IPS-18a (cell line): ENCODE measurements at regions not wholly inside any gene's neighbourhood (a gene's known extent, or its start where the extent isn't known, plus 50 kb on each side); places are given as distances from the start of the nearest gene placed in this dataset.
"Not testable (repeated sequence)": the region's sequence is repeated elsewhere in the genome, so short reads cannot be mapped to it uniquely, and the experiment has no call there.

Experiments used
- H3K27ac ChIP-seq: one replicate; pipeline ENCODE4 v1.5.1; 2013; ENCODE audit warnings: low read length
- H3K27me3 ChIP-seq: one replicate; pipeline ENCODE4 v1.6.1; 2013; ENCODE audit warnings: mild to moderate bottlenecking, low read length; ENCODE audit not compliant: control insufficient read depth, insufficient read depth
- H3K36me3 ChIP-seq: one replicate; pipeline ENCODE4 v1.6.1; 2013; ENCODE audit warnings: low read depth, low read length; ENCODE audit not compliant: control insufficient read depth
- H3K4me1 ChIP-seq: one replicate; pipeline ENCODE4 v1.6.1; 2013; ENCODE audit warnings: low read depth, low read length; ENCODE audit not compliant: control insufficient read depth
- H3K4me3 ChIP-seq: one replicate; pipeline ENCODE4 v1.5.1; 2013; ENCODE audit warnings: low read length
- H3K9ac ChIP-seq: one replicate; pipeline ENCODE4 v1.6.1; 2013; ENCODE audit warnings: mild to moderate bottlenecking, low read length, moderate library complexity
- H3K9me3 ChIP-seq: one replicate; pipeline ENCODE4 v1.6.1; 2013; ENCODE audit warnings: low read depth, low read length; ENCODE audit not compliant: control insufficient read depth

DNA sequence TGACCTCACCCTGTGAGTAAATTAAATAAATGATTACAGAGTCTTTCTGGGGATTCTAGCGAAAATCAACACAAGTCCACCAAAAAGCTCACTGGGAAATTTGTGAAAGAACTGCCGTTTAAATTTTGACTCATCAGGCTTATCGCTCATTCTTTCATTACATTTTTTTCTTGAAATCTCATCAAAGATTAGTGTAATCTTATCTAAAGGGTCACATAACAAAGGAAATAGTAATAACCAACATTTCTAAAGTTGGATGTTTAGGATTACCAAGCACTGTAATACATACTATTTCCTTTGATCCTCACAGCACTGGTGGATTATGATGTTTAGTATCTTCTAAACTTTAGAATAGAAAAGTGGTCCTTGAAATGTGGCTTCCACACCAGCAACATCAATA lies 111.1 kb upstream of the CBLB start:
- Histone ChIP-seq H3K9ac (no peak overlapping the region), H3K9me3 (no peaks in the 10 kb centered on the region), H3K4me3 (no peak overlapping the region), H3K4me1 (no peaks in the 10 kb centered on the region), H3K27ac (no peak overlapping the region), H3K36me3 (no peaks in the 10 kb centered on the region), H3K27me3 (no peaks in the 10 kb centered on the region)

DNA sequence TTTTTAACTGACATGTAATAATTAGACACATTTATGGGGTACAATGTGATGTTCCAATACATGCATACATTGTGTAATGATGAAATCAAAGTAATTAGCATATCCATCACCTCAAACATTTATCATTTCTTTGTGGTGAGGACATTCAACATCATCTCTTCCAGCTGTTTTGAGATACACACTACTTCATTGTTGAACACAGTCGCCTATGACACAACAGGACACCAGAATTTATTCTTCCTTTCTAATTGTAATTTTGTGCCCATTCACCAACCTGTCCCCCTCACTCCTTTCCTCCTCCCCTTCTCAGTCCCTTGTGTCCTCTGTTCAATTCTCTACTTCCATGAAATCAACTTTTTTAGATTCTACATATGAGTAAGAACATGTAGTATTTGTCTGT lies 113.4 kb upstream of the CBLB start:
- Histone ChIP-seq H3K4me1 (no peaks in the 10 kb centered on the region), H3K9ac (no peak overlapping the region), H3K36me3 (no peaks in the 10 kb centered on the region), H3K4me3 (no peak overlapping the region), H3K27me3 (no peaks in the 10 kb centered on the region), H3K27ac (no peak overlapping the region), H3K9me3 (no peaks in the 10 kb centered on the region)

DNA sequence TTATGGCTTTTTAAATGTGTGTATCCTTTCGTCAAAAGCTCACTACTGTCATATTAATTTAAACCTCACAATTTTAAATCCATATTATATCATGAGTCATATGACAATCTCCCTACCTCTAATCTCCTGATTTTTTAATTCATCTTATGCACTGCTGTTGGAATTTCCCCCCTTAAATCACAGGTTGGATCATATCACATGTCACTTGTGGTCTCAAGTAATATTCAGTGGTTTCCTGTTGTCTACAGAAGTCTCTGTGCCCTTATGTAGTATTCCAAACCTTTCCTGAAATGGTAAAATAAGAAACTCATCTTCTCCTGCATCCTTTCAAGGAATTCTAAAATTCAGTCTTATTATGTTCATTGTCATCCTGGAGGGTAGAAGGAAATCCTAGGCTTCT lies 116.0 kb upstream of the CBLB start:
- Histone ChIP-seq H3K9me3 (no peaks in the 10 kb centered on the region), H3K27ac (no peak overlapping the region), H3K27me3 (no peaks in the 10 kb centered on the region), H3K4me3 (no peak overlapping the region), H3K9ac (no peak overlapping the region), H3K4me1 (no peaks in the 10 kb centered on the region), H3K36me3 (no peaks in the 10 kb centered on the region)

DNA sequence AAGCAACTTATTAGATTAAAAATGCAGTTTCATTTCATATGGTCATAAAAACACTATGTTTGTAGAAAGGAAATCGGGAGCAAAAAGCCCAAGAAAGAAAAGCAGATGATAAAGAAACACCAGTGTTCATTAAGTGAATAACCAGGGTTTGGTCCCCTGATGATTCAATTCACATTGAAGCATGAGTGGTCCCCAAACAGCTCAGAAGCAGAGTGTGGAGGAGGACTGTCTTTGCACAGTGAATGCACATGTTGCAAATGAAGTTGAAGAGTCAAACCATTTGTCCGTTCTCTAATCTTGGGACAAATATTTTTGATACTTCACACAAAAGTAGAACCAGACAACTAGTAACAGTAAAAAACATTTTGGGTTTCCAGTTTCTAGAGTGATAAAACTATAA lies 117.5 kb upstream of the CBLB start:
- not testable (repeated sequence) for H3K36me3 ChIP-seq, H3K4me1 ChIP-seq, H3K27ac ChIP-seq, H3K9me3 ChIP-seq, H3K4me3 ChIP-seq, H3K9ac ChIP-seq, H3K27me3 ChIP-seq

DNA sequence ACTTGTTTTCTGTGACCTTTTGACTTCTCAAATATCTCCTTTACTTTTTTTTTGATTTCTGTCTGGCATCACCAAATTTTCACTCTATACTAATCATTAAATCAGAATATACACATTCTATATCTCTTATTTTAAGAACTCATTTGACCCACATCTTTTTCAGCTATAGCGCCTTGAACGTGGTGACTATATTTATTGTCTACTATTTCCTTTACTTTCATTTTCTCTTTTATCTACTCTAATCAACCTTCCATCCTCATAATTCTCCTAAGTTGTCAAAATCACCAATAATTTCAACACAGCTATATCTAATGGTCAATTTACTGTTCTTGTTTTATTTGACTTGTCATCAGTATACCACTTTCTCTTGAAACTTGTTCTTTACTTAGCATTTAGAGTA lies 119.0 kb upstream of the CBLB start:
- Histone ChIP-seq H3K4me1 (no peaks in the 10 kb centered on the region), H3K9ac (no peak overlapping the region), H3K9me3 (no peaks in the 10 kb centered on the region), H3K27me3 (no peaks in the 10 kb centered on the region), H3K27ac (no peak overlapping the region), H3K36me3 (no peaks in the 10 kb centered on the region), H3K4me3 (no peak overlapping the region)

DNA sequence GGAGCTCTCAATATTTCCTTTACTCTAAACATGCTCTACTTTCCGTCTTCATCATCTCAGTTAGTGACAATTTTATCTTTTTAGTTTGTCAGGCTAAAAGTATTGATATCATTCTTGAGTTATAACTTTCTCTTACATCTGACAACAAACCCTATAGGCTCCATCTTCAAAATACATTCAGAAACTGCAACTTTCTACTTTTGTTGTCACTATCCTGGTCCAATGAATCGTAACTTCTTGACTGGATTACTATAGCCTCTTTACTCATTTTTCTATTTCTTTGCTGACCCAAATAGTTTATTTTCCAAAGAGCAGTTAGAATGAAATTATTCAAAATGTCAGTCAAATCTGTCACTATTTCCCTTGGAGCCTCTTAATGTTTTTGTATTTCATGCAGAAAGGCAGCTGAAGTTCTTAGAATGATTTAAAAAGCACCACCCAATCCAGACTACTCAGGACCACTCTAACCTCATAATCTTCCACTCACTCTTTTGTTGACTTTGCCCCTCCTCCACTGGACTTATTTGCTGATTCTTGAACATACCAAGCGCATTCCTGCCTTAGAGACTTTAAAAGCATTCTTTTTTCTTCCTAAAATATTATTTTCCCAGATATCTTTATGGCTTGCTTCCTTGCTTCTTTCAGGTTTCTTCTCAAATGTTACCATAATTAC lies 119.9 kb upstream of the CBLB start:
- H3K4me3 ChIP-seq: no peak overlapping the region
- no peaks in the 10 kb centered on the region for H3K4me1 ChIP-seq
- H3K27ac ChIP-seq: no peak overlapping the region
- H3K9ac ChIP-seq: no peak overlapping the region
- no peaks in the 10 kb centered on the region for H3K36me3 ChIP-seq
- no peaks in the 10 kb centered on the region for H3K9me3 ChIP-seq
- no peaks in the 10 kb centered on the region for H3K27me3 ChIP-seq

DNA sequence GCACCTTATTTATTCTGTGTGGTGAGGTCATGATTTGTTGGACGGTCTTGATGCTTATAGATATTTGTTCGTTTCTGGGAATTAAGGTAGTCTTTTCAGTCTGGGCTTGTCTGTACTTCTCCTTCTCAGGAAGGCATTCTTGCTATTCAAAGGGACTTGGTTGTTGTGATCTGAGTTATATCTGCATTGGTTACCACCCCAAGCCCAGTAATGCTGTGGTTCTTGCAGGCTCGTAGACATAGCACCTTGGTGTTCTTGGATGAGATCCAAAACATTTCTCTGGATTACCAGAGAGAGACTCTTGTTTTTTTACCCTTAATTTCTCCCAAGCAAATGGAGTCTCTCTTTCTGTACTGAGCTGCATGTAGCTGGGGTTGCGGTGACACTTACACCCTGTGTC lies 128.0 kb upstream of the CBLB start:
- Histone ChIP-seq H3K36me3 (no peaks in the 10 kb centered on the region), H3K9me3 (no peaks in the 10 kb centered on the region), H3K4me1 (no peaks in the 10 kb centered on the region), H3K4me3 (no peak overlapping the region), H3K9ac (no peak overlapping the region), H3K27me3 (no peaks in the 10 kb centered on the region), H3K27ac (no peak overlapping the region)

DNA sequence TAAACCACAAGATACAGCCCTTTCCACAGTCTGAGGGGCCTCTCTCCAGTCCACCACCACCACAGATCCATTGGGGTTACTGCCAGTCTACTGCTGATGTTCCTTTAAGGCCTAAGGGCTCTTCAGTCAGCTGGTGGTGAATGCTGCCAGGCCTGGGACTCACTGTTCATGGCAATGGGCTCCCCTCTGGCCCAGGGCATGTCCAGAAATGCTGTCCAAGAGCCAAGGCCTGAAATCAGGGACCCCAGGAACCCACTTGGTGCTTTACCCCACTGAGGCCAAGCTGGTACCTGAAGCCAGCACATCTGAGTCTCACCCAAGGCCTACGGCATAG lies 128.6 kb upstream of the CBLB start:
- Histone ChIP-seq H3K9ac (no peak overlapping the region), H3K4me3 (no peak overlapping the region), H3K4me1 (no peaks in the 10 kb centered on the region), H3K36me3 (no peaks in the 10 kb centered on the region), H3K9me3 (no peaks in the 10 kb centered on the region), H3K27ac (no peak overlapping the region), H3K27me3 (no peaks in the 10 kb centered on the region)

DNA sequence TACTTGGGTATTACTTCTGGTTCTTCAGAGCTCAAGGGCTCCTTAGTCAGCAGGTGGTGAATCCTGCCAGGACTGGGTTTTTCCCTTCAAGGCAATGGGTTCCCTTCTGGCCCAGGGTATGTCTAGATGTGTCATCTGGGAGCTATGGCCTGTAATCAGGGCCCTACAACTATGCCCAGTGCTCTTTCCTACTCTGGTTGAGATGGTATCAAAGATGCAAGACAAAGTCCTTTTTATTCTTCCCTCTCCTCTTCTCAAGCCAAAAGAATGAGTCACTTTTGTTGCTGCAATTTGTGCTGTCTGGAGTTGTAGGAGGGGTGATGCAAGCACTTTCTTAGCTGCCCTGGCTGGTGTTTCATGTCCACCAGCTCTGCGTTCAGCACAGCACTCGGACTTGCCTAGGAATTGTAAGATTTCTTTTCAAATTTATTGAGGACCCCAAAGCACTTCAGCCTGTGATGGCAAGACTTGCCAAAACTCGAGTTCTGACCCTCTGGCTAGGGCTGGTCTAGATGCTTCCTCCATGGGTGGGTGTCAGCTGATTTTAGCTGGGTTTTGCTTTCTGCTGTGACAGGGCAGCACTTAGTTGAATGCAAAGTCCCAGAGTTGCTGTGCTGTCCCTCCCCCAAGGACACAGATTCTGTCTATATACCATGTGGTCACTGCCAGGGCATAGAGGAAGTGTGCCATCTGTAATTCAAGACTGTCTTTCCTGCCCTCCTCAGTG lies 129.2 kb upstream of the CBLB start:
- Histone ChIP-seq H3K36me3 (no peaks in the 10 kb centered on the region), H3K4me3 (no peak overlapping the region), H3K9ac (no peak overlapping the region), H3K9me3 (no peaks in the 10 kb centered on the region), H3K27me3 (no peaks in the 10 kb centered on the region), H3K4me1 (no peaks in the 10 kb centered on the region), H3K27ac (no peak overlapping the region)

DNA sequence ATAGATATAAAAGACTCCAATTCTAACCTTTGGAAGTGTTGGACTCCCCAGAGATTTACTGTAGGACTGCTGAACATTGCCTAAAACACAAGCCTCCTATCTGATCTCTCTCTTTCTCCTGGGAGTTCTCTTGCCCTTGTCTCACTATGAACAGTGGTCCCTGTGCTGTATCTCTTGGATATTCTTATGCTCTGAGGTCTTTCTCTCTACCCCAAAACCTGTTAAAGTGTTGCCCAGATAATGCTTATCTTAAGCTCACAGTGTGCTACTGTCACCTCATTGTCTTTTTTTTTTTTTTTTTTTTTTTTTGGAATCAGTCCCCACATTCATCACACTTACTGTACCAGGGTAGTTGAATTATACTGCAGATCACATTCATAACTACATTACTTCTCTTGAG lies 131.0 kb upstream of the CBLB start:
- no peak overlapping the region for H3K27ac ChIP-seq

DNA sequence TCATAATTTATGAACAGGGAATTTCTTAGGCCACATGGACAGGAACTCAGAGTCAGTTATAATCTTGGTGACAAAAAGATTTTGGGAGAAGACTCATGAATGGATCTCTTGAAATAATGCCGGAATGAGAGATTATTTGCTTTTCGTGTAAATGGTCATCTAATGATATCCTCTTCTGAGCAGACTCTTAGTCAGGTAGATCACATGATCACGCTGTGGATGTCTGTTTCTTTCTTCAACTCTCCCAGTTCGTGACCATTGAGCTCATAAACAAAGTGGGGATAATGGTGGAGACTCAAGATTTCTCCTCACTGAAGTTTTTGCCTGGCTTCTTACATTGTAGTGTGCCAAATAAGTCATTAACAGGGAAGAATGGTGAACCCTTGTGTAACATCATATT lies 133.1 kb upstream of the CBLB start:
- no peaks in the 10 kb centered on the region for H3K9me3 ChIP-seq
- H3K36me3 ChIP-seq: no peaks in the 10 kb centered on the region
- H3K27me3 ChIP-seq: no peaks in the 10 kb centered on the region
- no peaks in the 10 kb centered on the region for H3K4me1 ChIP-seq
- H3K9ac ChIP-seq: no peak overlapping the region
- no peak overlapping the region for H3K4me3 ChIP-seq
- H3K27ac ChIP-seq: no peak overlapping the region

More for the DNA sequence above, 131.0 kb upstream of the CBLB start:
- no peaks in the 10 kb centered on the region for H3K9me3 ChIP-seq
- no peaks in the 10 kb centered on the region for H3K36me3 ChIP-seq
- H3K27me3 ChIP-seq: no peaks in the 10 kb centered on the region
- no peak overlapping the region for H3K9ac ChIP-seq
- H3K4me1 ChIP-seq: no peaks in the 10 kb centered on the region
- no peak overlapping the region for H3K4me3 ChIP-seq

DNA sequence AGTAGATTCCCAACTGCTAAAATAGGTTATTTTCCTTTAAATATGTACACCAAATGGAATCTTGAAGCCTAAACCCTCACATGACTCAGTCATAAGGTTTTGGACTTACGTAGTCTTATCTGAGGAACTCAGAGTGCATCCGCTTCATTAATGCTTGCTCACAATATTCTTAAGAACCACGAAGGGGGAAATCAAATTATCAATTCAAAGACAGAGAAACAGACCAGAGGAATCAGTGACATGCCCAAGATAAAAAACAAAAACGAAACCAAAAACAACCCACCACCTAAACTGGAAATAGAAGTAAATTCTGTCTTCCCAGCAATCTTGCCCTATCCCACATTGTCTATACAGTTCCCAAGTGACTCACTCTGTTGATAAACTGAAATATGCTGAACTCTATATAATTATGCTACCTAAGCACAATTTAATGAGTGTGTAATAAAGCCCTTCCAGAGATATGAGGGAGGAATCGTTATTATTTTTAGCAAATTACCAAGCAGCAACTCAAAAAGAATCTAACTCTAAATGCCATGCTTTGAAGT lies 135.4 kb upstream of the CBLB start:
- Histone ChIP-seq H3K9me3 (no peaks in the 10 kb centered on the region), H3K4me1 (no peaks in the 10 kb centered on the region), H3K4me3 (no peak overlapping the region), H3K27me3 (no peaks in the 10 kb centered on the region), H3K36me3 (no peaks in the 10 kb centered on the region), H3K9ac (no peak overlapping the region), H3K27ac (no peak overlapping the region)
